AG04449 (cell line): ENCODE measurements at regions not wholly inside any gene's neighbourhood (a gene's known extent, or its start where the extent isn't known, plus 50 kb on each side); places are given as distances from the start of the nearest gene placed in this dataset.

Source experiments
- CTCF ChIA-PET: fragments of 350-600 bp; formaldehyde crosslinking; extraction: SDS; loops from one replicate; lab custom pipeline; 2021; ENCODE audit warnings: antibody characterized with exemption; lab: Yijun Ruan, JAX
- POLR2A ChIA-PET: fragments of 400-600, 350-600 bp; formaldehyde crosslinking; extraction: SDS; loops from one replicate; lab custom pipeline; 2020; ENCODE audit warnings: antibody characterized with exemption, inconsistent platforms; lab: Yijun Ruan, JAX
- DNase-seq: peaks from one replicate; pipeline ENCODE4 v3.0.0-alpha.2; 2010; ENCODE audit warnings: low read depth, low spot score
- H3K4me3 ChIP-seq: 2 replicates; pipeline ENCODE4 v1.5.1; 2011; ENCODE audit warnings: low read depth, mild to moderate bottlenecking, control low read depth, low read length
- TF ChIP-seq, protein P1 (sequence below): IDR thresholded peaks from one replicate; pipeline ENCODE4 v1.5.1; 2011; ENCODE audit warnings: mild to moderate bottlenecking, moderate library complexity, low read length, control low read depth, inconsistent platforms; ENCODE audit not compliant: insufficient read depth; ENCODE audit errors: missing control alignments

DNA sequence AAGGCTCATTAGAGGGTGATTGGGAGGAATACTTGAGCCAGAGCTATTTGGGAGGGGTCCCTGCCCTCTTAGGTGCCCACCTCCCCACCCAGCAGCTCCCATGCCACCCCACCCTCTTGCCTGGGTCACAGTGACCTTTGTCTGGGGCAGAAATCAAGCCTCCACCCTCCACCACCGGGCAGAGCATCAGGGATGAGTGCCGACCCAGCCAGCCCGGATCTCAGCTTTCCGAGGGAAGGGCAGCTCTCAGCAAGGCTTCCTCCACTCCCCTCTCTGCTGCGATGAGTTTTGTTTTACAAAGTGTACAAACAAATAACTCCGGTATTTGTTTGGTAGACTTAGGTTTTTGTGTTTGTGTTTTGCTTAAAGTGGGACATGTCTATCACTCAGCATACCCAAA lies 136.7 kb upstream of the CST7 start:
- no peak for DNase-seq
- TF ChIP-seq, protein P1, sequence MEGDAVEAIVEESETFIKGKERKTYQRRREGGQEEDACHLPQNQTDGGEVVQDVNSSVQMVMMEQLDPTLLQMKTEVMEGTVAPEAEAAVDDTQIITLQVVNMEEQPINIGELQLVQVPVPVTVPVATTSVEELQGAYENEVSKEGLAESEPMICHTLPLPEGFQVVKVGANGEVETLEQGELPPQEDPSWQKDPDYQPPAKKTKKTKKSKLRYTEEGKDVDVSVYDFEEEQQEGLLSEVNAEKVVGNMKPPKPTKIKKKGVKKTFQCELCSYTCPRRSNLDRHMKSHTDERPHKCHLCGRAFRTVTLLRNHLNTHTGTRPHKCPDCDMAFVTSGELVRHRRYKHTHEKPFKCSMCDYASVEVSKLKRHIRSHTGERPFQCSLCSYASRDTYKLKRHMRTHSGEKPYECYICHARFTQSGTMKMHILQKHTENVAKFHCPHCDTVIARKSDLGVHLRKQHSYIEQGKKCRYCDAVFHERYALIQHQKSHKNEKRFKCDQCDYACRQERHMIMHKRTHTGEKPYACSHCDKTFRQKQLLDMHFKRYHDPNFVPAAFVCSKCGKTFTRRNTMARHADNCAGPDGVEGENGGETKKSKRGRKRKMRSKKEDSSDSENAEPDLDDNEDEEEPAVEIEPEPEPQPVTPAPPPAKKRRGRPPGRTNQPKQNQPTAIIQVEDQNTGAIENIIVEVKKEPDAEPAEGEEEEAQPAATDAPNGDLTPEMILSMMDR = no peak
- ChIA-PET CTCF (no interaction called here), POLR2A (no interaction called here)
- no peak overlapping the region for H3K4me3 ChIP-seq

DNA sequence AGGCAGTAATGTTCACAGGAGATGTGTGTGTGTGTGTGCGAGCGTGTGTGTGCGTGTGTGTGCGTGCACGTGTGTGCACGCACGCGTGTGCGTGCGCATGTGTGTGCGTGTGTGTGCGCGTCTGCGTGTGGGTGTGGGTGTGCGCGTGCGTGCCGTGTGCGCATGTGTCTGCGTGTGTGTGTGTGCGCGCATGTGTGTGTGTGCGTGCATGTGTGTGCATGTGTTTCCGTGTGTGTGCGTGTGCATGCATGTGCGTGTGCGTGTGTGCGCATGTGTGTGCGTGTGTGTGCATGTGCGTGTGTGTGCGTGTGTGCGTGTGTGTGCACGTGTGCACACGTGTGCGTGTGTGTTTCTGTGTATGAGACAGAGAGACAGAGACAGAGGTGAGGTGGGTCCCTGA lies 136.0 kb upstream of the CST7 start:
- DNase-seq = no peak
- TF ChIP-seq, protein P1 = no peak
- H3K4me3 ChIP-seq = no peak overlapping the region
- ChIA-PET POLR2A (no interaction called here), CTCF (no interaction called here)

- no peak for DNase-seq
- H3K4me3 ChIP-seq = no peak overlapping the region
- TF ChIP-seq, protein P1 = no peak
- ChIA-PET POLR2A (no interaction called here), CTCF (no interaction called here)
These were observed 135.6 kb upstream of the CST7 start for GRCh38 chr20:24813496-24813895.

DNA sequence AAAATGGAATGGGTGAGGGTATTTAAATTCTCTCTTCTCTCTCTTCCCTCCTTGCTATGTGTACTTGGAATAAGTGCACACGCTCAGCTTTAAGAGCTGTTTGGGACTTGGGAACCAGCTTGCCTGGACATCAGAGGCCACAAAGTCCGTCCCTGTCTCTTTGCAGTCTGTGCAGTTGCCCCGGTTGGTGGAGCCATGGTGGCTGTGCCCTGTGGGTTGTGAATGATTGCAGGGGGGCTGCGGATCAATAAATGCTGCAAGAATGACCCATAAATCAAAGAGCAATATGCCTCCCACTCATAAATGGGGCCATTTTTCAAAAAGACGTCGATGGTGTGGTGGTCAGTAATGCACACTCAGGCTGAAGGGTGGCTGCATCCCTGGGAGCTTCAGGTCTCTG lies 135.1 kb upstream of the CST7 start:
- ChIA-PET CTCF (no interaction called here), POLR2A (no interaction called here)
- DNase-seq = no peak
- TF ChIP-seq, protein P1 = no peak
- H3K4me3 ChIP-seq = no peak overlapping the region

DNA sequence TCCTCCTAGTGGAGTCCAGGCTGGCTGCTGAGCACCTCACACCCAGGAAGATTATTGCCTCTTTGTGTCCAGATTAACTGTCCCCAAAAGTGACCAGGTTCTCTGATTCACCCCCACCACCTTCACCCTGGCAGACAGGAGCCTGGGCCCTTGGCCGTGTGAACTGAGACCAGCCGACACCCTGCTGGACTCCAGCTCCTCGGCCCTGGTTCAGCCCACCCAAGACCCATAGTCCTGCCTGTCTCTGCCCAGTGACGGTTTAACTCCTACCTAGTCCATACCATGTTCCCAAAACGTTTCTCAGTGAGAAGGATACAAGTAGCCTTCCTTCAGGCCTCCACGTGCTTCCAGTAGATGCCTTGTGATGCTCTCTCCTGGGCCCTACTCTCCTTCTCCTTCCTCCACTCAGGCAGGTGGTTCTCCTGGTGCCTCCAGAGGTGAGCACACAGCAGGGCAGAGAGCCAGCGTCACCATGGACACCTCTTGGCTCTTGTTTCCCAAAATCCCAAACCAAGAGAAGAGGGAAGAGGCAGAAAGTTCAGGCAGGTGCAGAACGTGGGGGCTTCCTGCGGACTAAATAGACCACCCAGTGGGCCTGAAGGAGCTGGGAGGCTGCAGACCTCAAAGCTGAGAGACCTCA lies 134.4 kb upstream of the CST7 start:
- DNase-seq = no peak
- TF ChIP-seq, protein P1 = no peak
- H3K4me3 ChIP-seq = no peak overlapping the region
- ChIA-PET CTCF (no interaction called here), POLR2A (no interaction called here)

DNA sequence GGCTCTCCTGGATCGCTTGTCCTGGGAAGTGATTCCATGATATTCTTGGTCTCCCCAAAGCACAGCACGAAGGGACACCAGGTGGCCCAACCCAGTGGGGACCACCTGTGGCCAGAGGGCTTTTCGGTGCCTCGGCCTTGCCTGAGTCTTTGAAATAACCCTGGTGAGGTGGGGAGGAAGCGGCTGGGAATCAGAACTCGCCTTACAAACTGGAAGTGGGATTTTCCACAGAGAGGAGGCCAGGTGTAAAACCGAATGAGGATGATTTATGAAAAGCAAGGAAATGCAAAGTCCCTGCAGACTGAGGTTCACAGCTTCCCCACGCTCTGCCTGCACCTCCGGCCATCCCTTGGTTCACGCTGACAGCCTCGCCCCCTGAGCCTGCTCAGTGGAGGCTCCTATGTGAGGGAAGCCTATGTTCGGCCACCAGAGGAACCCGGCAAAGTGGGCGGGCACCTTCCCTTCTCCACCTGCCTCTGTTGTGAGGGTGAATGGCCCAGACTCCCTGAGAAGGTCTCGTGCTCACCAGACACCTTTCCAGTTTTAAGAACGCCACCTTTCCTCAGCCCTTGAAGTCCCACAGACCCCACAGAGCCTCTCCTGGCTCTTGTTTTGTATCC lies 133.8 kb upstream of the CST7 start:
- ChIA-PET POLR2A (no interaction called here), CTCF (no interaction called here)
- no peak for DNase-seq

More for the DNA sequence above, 133.8 kb upstream of the CST7 start:
- H3K4me3 ChIP-seq = no peak overlapping the region
- TF ChIP-seq, protein P1 = no peak
